Left ventricle myocardium inferior (tissue), 1 donor: ENCODE measurements at regions not wholly inside any gene's neighbourhood (a gene's known extent, or its start where the extent isn't known, plus 50 kb on each side); places are given as distances from the start of the nearest gene placed in this dataset.
A peak's percentile ranks its signal among the peaks of the same experiment; 100 is the strongest.

Experiments
- DNase-seq: peaks from one replicate; pipeline ENCODE4 v3.0.0-alpha.2; 2020
- H3K27ac ChIP-seq: fragments of 200-600 bp; replicated peaks from 2 replicates; pipeline ENCODE4 v1.8.0; 2021
- H3K27me3 ChIP-seq: fragments of 200-600 bp; 2 replicates; pipeline ENCODE4 v1.8.0; 2021; ENCODE audit warnings: low read depth
- H3K36me3 ChIP-seq: fragments of 200-600 bp; 2 replicates; pipeline ENCODE4 v1.8.0; 2021
- H3K4me1 ChIP-seq: fragments of 200-600 bp; 2 replicates; pipeline ENCODE4 v1.8.0; 2021
- H3K4me3 ChIP-seq: fragments of 200-600 bp; 2 replicates; pipeline ENCODE4 v1.8.0; 2021; ENCODE audit warnings: mild to moderate bottlenecking, moderate library complexity
- H3K9me3 ChIP-seq: fragments of 200-600 bp; replicated peaks from 2 replicates; pipeline ENCODE4 v1.8.0; 2021
- CTCF ChIP-seq: fragments of 200-600 bp; IDR thresholded peaks from 2 replicates; pipeline ENCODE4 v1.8.0; 2021; ENCODE audit warnings: antibody characterized with exemption, mild to moderate bottlenecking, borderline replicate concordance
- intact Hi-C: fragments of 100-400 bp; cut with micrococcal nuclease; formaldehyde crosslinking; loops from one replicate; pipeline ENCODE4 v1.11.0; 2022
- donor health status: DM: no; HTN: yes; CAD: no; lungs with severe emphysema.

- DNase-seq: no peak
- no peaks in the 10 kb centered on the region for H3K9me3 ChIP-seq
- no peaks in the 10 kb centered on the region for H3K27me3 ChIP-seq
- peaks cover 5% of the 10 kb centered on the region for H3K36me3 ChIP-seq
- no peak for TF ChIP-seq CTCF
- H3K4me1 ChIP-seq: peaks cover 93% of the 10 kb centered on the region
- peak overlapping the region; percentile 64 for H3K27ac ChIP-seq
- no peak overlapping the region for H3K4me3 ChIP-seq
- intact Hi-C loops: no loop called here
These were observed 72.7 kb upstream of the MGAT5 start for GRCh38 chr2:134181219-134181618.

GRCh38 chr2:134183679-134184078 is 70.2 kb upstream of the MGAT5 start:
- intact Hi-C loops: no loop called here
- Histone ChIP-seq H3K4me3 (no peak overlapping the region), H3K27ac (no peak overlapping the region), H3K27me3 (no peaks in the 10 kb centered on the region), H3K36me3 (peaks cover 5% of the 10 kb centered on the region), H3K4me1 (peaks cover 93% of the 10 kb centered on the region), H3K9me3 (no peaks in the 10 kb centered on the region)
- no peak for DNase-seq
- TF ChIP-seq CTCF: no peak

DNA sequence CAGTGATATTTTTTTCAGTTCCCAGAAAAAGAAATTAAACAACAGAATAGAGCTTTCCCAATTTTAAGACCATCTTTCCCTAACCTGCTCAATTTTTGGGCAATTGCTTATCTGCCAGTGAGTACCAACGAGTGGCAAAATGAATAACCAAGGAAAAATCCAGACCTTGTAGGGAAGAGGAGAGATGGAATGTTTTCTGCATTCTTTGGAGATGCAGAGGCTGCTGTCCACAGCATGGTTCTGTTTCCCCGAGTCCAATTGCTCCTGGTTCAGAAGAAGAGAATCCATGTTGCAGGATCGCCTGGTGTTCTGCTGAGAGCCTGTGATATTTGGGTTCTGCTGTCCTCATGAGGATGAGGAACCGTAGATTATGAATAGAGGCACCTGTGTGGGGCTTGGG is 68.2 kb upstream of the MGAT5 start:
- Histone ChIP-seq H3K4me3 (no peak overlapping the region), H3K36me3 (peaks cover 5% of the 10 kb centered on the region), H3K27me3 (no peaks in the 10 kb centered on the region), H3K27ac (no peak overlapping the region), H3K9me3 (no peaks in the 10 kb centered on the region), H3K4me1 (peaks cover 92% of the 10 kb centered on the region)
- TF ChIP-seq CTCF: no peak
- intact Hi-C loops: no loop called here
- DNase-seq: no peak

- Histone ChIP-seq H3K27me3 (no peaks in the 10 kb centered on the region), H3K36me3 (peaks cover 4% of the 10 kb centered on the region), H3K4me1 (peaks cover 84% of the 10 kb centered on the region), H3K4me3 (no peak overlapping the region), H3K9me3 (no peaks in the 10 kb centered on the region), H3K27ac (no peak overlapping the region)
- TF ChIP-seq CTCF: no peak
- intact Hi-C loops: no loop called here
- no peak for DNase-seq
These were observed 64.7 kb upstream of the MGAT5 start for GRCh38 chr2:134189009-134189720.

- intact Hi-C loops: no loop called here
- no peak for TF ChIP-seq CTCF
- H3K9me3 ChIP-seq: no peaks in the 10 kb centered on the region
- no peaks in the 10 kb centered on the region for H3K27me3 ChIP-seq
- no peak for DNase-seq
- no peaks in the 10 kb centered on the region for H3K36me3 ChIP-seq
- peak overlapping the region; percentile 50 for H3K27ac ChIP-seq
- H3K4me3 ChIP-seq: no peak overlapping the region
- peaks cover 83% of the 10 kb centered on the region for H3K4me1 ChIP-seq
These were observed 63.6 kb upstream of the MGAT5 start for GRCh38 chr2:134190062-134190806.
